Ovary (tissue), 3 donors: ENCODE measurements at regions not wholly inside any gene's neighbourhood (a gene's known extent, or its start where the extent isn't known, plus 50 kb on each side); places are given as distances from the start of the nearest gene placed in this dataset.

Source experiments
- CTCF ChIP-seq, 3 donors: fragments of 450-650 bp in 2 of 3; fragments of 200-600 bp in 1 of 3; IDR thresholded peaks; one replicate each; pipeline versions ENCODE4 v1.5.1 to v1.8.0; 2016 to 2022; ENCODE audit warnings: antibody characterized with exemption in 3 of 3, mild to moderate bottlenecking in 1 of 3
- EP300 ChIP-seq: sonication (generic); formaldehyde crosslinking; IDR thresholded peaks from one replicate; pipeline ENCODE4 v1.6.1; 2017; ENCODE audit warnings: antibody characterized with exemption
- POLR2A ChIP-seq: fragments of 450-650 bp; IDR thresholded peaks from one replicate; pipeline ENCODE4 v1.6.1; 2017; ENCODE audit warnings: antibody characterized with exemption, mild to moderate bottlenecking, moderate library complexity
- donor health status: DM: no; HTN: no; CAD: no.

GRCh38 chr2:4122726-4123125, 419.4 kb downstream of the DCDC2C start:
- TF ChIP-seq POLR2A: no peak
- TF ChIP-seq CTCF (IDR thresholded peaks at IDR 0.05): no peak
- TF ChIP-seq EP300: no peak
